Mononuclear cell (primary cell): ENCODE measurements at regions not wholly inside any gene's neighbourhood (a gene's known extent, or its start where the extent isn't known, plus 50 kb on each side); places are given as distances from the start of the nearest gene placed in this dataset.
"Not testable (repeated sequence)": the region's sequence is repeated elsewhere in the genome, so short reads cannot be mapped to it uniquely, and the experiment has no call there.

Source experiments
- H3K27me3 ChIP-seq: 2 replicates; pipeline ENCODE4 v1.6.0; 2011; ENCODE audit warnings: low read length, control low read depth; ENCODE audit not compliant: insufficient read depth
- H3K4me1 ChIP-seq: 2 replicates; pipeline ENCODE4 v1.5.1; 2011; ENCODE audit warnings: mild to moderate bottlenecking, low read length, control low read depth; ENCODE audit not compliant: insufficient read depth
- H3K4me3 ChIP-seq: 2 replicates; pipeline ENCODE4 v1.5.1; 2011; ENCODE audit warnings: mild to moderate bottlenecking, low read length, moderate library complexity
- H3K9me3 ChIP-seq: 2 replicates; pipeline ENCODE4 v1.5.1; 2011; ENCODE audit warnings: low read depth, mild to moderate bottlenecking, control low read depth, low read length

GRCh38 chr16:65819136-65819898 is 547.2 kb upstream of the CDH5 start:
- Histone ChIP-seq H3K9me3 (no peaks in the 10 kb centered on the region), H3K4me1 (no peaks in the 10 kb centered on the region), H3K27me3 (no peaks in the 10 kb centered on the region), H3K4me3 (no peak overlapping the region)

GRCh38 chr16:65817799-65818198 is 548.7 kb upstream of the CDH5 start:
- no peak overlapping the region for H3K4me3 ChIP-seq
- no peaks in the 10 kb centered on the region for H3K4me1 ChIP-seq
- H3K9me3 ChIP-seq: no peaks in the 10 kb centered on the region
- H3K27me3 ChIP-seq: no peaks in the 10 kb centered on the region

DNA sequence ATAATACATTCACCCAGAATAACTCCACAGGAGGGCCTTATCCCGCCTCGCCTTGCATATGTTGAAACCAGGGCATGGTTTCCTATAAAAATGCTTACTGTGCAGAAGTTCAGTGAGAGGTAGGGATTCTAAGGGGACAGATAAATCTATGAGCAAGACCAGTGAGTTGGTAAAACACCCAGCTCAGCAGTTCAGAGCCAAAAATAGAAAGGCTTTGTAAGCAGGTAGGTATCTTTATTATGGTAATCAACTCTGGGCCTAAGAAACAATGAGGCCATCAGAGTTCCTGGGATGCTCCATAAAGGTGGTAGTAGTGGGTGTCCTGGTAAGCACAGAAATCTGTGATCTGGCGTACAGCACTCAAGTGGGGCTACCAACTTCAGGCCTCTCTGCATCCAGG is 549.4 kb upstream of the CDH5 start:
- Histone ChIP-seq H3K27me3 (no peaks in the 10 kb centered on the region), H3K4me1 (no peaks in the 10 kb centered on the region), H3K9me3 (no peaks in the 10 kb centered on the region), H3K4me3 (no peak overlapping the region)

GRCh38 chr16:65816556-65816955 is 549.9 kb upstream of the CDH5 start:
- H3K4me1 ChIP-seq: no peaks in the 10 kb centered on the region
- H3K27me3 ChIP-seq: no peaks in the 10 kb centered on the region
- H3K4me3 ChIP-seq: no peak overlapping the region

DNA sequence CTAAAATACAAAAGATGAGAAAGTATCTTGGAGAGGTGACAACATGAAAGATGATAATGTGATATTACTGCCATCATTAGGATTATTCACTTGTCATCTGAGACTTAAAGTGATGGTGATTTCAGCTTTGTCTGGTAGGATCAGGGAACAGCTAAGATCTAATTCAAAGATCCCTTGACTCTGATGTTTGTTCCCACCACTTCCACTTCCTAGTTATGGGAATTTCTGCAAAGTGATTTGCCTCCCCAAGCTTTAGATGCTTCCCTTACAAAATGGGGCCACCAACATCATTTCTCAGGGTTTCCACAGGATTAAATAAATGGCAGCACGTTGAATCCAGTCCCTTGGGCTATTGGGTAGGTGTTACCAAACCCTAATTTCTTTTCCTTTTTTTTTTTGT is 550.8 kb upstream of the CDH5 start:
- H3K27me3 ChIP-seq: no peaks in the 10 kb centered on the region
- no peak overlapping the region for H3K4me3 ChIP-seq
- H3K4me1 ChIP-seq: no peaks in the 10 kb centered on the region
- no peaks in the 10 kb centered on the region for H3K9me3 ChIP-seq

More at GRCh38 chr16:65816556-65816955, 549.9 kb upstream of the CDH5 start:
- no peaks in the 10 kb centered on the region for H3K9me3 ChIP-seq

DNA sequence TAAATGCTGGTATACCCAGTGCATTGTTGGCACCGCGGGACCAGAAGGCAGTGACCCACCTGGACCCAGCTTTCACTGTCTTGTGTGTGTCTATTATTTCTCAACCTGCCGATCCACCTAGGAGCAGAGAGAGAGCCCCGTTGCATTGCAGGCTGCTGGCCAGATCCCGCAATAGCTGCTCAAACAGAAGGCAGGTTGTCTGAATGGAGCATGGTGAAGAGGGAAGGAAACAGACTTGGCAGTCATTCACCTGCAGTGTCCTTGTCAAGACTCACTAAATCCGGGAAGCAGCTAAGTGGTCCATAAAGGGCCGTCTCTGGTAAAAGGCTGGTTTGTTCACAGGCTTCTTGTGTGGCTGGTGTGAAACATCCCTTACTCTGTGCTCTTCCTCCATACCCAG is 552.6 kb upstream of the CDH5 start:
- H3K9me3 ChIP-seq, H3K4me1 ChIP-seq, H3K4me3 ChIP-seq, H3K27me3 ChIP-seq: not testable (repeated sequence)

DNA sequence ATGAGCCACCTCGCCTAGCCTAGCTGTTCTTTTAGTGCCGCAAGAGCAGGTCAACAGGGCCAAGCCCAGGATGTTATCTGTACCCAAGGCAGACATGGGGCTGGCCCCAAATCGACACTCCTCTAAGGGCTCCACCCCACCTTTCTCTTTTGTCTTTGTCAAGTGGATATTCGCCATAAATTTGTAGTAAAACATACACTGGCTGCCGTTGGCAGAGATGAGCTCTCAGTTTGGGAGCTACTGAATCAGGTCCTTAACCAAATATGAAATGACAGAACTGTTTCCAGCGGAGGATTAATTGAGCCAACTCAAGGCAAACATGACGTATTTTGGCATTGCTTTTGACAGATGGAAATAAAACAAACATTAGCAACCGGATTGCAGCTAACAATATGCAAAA is 556.9 kb upstream of the CDH5 start:
- Histone ChIP-seq H3K4me3 (no peak overlapping the region), H3K9me3 (no peaks in the 10 kb centered on the region), H3K27me3 (no peaks in the 10 kb centered on the region), H3K4me1 (no peaks in the 10 kb centered on the region)

DNA sequence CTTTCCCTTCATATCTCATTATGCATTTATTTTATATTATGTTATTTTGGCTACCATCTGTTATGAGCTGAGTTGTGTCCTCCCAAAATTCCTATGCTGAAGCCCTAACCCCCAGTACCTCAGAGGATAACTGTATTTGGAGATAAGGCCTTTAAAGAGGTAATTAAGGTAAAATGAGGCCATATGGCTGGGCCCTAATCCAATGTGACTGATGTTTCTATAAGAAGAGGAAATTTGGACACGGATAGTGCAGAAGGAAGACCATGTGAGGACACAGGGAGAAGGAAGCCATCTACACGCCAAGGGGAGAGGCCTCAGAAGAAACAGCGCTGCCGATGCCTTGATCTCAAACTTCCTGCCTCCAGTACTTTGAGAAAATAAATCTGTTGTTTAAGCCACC is 557.7 kb upstream of the CDH5 start:
- no peaks in the 10 kb centered on the region for H3K4me1 ChIP-seq
- H3K4me3 ChIP-seq: no peak overlapping the region
- H3K9me3 ChIP-seq: no peaks in the 10 kb centered on the region

DNA sequence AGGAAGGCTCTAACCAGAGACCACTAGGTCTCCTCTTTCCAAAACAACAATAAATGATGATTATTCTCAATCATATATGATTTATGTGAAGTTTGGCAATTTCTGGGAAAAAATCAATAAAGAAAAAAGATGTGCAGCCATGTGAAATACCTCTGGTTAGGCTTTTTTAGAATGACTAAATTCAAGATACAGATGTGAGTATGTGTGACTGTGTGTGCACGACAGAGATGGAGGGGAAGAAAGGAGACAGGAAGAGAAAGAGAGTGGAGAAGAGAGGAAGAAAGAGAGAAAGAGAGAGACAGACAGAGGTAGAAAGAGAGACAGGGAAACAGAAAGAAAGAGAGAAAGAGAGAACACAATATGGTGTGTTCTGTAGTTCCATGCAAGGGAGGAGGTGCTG is 558.6 kb upstream of the CDH5 start:
- H3K9me3 ChIP-seq: no peaks in the 10 kb centered on the region
- H3K27me3 ChIP-seq: no peaks in the 10 kb centered on the region
- no peaks in the 10 kb centered on the region for H3K4me1 ChIP-seq
- H3K4me3 ChIP-seq: no peak overlapping the region

More for the DNA sequence above, 557.7 kb upstream of the CDH5 start:
- no peaks in the 10 kb centered on the region for H3K27me3 ChIP-seq

- not testable (repeated sequence) for H3K4me1 ChIP-seq, H3K4me3 ChIP-seq, H3K27me3 ChIP-seq, H3K9me3 ChIP-seq
Measured at GRCh38 chr16:65805704-65806103, 560.8 kb upstream of the CDH5 start.

GRCh38 chr16:65796481-65796880 is 570.0 kb upstream of the CDH5 start:
- H3K27me3 ChIP-seq: no peaks in the 10 kb centered on the region
- H3K4me1 ChIP-seq: no peaks in the 10 kb centered on the region
- H3K4me3 ChIP-seq: no peak overlapping the region
- no peaks in the 10 kb centered on the region for H3K9me3 ChIP-seq

GRCh38 chr16:65794973-65795372 is 571.5 kb upstream of the CDH5 start:
- Histone ChIP-seq H3K27me3 (no peaks in the 10 kb centered on the region), H3K4me3 (no peak overlapping the region), H3K9me3 (no peaks in the 10 kb centered on the region), H3K4me1 (no peaks in the 10 kb centered on the region)

DNA sequence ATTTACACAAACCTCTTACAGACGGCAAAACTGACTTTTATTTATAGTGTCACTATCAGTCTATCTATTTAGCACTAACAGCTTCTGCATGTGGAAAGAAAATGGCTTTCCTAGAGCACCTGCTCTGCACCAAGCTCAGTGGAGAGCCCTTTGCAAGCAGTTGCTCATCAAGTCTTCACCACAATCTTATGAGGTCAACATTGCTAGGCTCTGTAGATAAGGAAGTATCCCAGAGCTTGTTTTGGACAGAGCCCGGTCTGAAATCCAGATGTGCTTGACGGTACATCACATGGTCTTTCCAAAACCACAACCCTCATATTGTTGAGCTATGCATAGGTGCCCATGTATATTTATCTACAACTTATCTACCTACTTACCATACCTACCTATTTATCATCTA is 572.7 kb upstream of the CDH5 start:
- Histone ChIP-seq H3K4me1 (no peaks in the 10 kb centered on the region), H3K9me3 (no peaks in the 10 kb centered on the region), H3K4me3 (no peak overlapping the region), H3K27me3 (no peaks in the 10 kb centered on the region)

DNA sequence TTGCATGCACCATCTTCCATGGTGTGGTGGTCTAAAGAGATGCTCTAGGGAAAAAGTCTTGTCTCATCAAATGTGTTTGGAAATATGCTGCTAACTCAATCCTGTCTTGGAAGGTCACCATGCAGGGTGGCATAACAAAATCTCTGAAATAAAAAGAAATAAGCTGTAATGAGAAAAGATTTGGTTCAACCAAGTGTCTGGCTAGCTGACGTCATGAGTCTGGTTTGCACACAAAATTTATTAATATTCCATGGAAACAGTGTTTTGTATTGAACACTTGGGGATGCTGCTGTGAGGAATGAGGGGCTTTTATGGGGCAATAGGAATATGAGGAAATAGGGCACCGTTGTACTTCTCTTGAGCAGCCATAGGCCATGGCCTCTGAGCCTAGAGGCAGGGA is 575.7 kb upstream of the CDH5 start:
- H3K27me3 ChIP-seq: no peaks in the 10 kb centered on the region

DNA sequence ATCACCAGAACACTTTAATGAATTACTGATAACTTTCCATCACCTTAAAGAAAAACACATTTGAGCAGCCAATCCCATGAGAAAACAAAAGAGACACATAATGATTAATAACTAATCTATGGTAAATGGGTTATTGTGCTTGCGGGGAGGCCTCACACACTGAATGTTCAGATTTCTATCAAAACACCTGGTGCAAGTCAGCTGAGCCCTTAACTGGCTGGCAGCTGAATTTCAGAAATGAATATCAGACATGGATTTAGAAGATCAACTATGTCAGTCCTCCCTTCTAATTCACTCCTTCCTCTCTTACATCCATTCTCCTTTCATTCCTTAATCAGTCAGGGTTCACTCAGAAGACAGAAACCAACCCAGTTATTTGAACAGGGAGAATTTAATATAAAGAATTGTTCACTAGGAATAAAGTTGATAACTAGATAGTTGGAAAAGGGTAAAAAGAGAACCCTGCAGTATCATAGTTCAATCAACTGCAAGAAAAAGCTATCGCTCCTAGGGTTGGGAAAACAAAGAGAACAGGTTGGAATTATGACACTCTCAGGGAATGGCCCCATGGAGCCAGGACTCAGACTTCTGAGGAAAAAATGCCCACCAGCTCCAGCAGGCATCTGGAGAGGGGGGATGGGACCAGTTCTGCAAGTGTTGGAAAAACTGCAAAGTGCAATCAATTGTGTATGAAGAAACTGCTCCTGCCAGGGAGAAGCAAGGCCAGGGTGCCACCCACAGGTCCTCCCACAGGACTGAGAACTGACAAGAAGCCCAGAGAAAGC is 577.1 kb upstream of the CDH5 start:
- Histone ChIP-seq H3K9me3 (no peaks in the 10 kb centered on the region), H3K4me1 (no peaks in the 10 kb centered on the region), H3K27me3 (no peaks in the 10 kb centered on the region), H3K4me3 (no peak overlapping the region)

More for the DNA sequence above, 575.7 kb upstream of the CDH5 start:
- no peaks in the 10 kb centered on the region for H3K9me3 ChIP-seq
- no peaks in the 10 kb centered on the region for H3K4me1 ChIP-seq
- no peak overlapping the region for H3K4me3 ChIP-seq
